HL-60 (cell line): ENCODE measurements at regions not wholly inside any gene's neighbourhood (a gene's known extent, or its start where the extent isn't known, plus 50 kb on each side); places are given as distances from the start of the nearest gene placed in this dataset.

ENCODE experiments used
- CTCF ChIP-seq: IDR thresholded peaks from one replicate; pipeline ENCODE4 v1.5.1; 2011; ENCODE audit warnings: low read length, control low read depth, inconsistent platforms; ENCODE audit not compliant: insufficient read depth
- REST ChIP-seq: IDR thresholded peaks from 2 replicates; pipeline ENCODE4 v1.6.1; 2012; ENCODE audit warnings: low read depth; ENCODE audit not compliant: insufficient replicate concordance
- SPI1 ChIP-seq: IDR thresholded peaks from 2 replicates; pipeline ENCODE4 v1.6.1; 2012; ENCODE audit warnings: low read depth, mild to moderate bottlenecking, borderline replicate concordance

- TF ChIP-seq CTCF (no peak), REST (no peak), SPI1 (no peak)
Measured at GRCh38 chr5:167245868-167246267, 1045.6 kb upstream of the WWC1 start.
